ENCODE measurements at regions not wholly inside any gene's neighbourhood (a gene's known extent, or its start where the extent isn't known, plus 50 kb on each side); places are given as distances from the start of the nearest gene placed in this dataset.

DNA sequence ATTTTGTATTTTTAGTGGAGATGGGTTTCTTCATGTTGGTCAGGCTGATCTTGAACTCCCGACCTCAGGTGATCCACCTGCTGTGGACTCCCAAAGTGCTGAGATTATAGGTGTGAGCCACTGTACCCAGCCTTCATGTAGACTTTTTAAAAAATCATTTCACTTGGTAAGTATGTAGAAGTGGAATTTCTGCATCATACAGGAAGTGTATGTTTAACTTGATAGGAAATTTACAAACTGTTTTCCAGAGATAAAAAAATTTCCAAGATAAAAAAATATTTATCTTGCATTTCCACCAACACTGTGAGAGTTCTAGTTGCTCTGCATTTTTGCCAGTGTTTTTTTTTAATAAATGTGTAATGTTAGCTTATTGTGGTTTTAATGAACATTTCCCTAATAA lies 155.8 kb downstream of the ZNF608 start:
- Histone ChIP-seq H3K27ac (no peak overlapping the region), H3K9me3 (peaks cover 0 to 10% (median 0%) of the 10 kb centered on the region in 12 donors), H3K4me1 (no peaks in the 10 kb centered on the region), H3K4me3 (no peak overlapping the region), H3K27me3 (no peaks in the 10 kb centered on the region), H3K36me3 (no peaks in the 10 kb centered on the region)
- DNase-seq (no peak), ATAC-seq (no peak)
- WGBS, 4 donors: 82 to 100% (median 93%) methylated on average over 1 of the region's 1 CpG
- intact Hi-C loops (cut with DNase I): no loop called here
- TF ChIP-seq POLR2A (IDR thresholded peaks at IDR 0.05): no peak
- TF ChIP-seq, protein P1, sequence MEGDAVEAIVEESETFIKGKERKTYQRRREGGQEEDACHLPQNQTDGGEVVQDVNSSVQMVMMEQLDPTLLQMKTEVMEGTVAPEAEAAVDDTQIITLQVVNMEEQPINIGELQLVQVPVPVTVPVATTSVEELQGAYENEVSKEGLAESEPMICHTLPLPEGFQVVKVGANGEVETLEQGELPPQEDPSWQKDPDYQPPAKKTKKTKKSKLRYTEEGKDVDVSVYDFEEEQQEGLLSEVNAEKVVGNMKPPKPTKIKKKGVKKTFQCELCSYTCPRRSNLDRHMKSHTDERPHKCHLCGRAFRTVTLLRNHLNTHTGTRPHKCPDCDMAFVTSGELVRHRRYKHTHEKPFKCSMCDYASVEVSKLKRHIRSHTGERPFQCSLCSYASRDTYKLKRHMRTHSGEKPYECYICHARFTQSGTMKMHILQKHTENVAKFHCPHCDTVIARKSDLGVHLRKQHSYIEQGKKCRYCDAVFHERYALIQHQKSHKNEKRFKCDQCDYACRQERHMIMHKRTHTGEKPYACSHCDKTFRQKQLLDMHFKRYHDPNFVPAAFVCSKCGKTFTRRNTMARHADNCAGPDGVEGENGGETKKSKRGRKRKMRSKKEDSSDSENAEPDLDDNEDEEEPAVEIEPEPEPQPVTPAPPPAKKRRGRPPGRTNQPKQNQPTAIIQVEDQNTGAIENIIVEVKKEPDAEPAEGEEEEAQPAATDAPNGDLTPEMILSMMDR (IDR thresholded peaks at IDR 0.05): no peak

DNA sequence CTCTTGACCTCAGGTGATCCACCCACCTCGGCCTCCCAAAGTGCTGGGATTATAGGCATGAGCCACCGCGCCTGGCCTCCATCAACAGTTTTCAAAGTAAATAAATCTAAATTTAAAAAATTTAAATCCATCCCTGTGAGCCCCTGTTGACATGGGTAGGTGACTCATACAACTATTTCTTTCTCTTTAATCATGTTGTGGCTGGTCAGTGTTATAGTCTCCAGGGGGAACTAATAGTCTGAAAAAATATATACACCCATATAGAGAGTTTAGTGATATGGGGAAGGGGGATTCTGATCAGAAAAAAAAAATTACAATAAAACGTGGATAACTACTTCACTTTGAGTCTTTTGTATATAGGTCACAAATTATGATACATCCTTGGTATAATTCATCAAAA lies 159.2 kb downstream of the ZNF608 start:
- no peak for DNase-seq
- intact Hi-C loops (cut with DNase I): no loop called here
- Histone ChIP-seq H3K27ac (no peak overlapping the region), H3K4me1 (no peaks in the 10 kb centered on the region), H3K4me3 (no peak overlapping the region), H3K9me3 (peaks cover 0 to 20% (median 6%) of the 10 kb centered on the region in 12 donors), H3K27me3 (no peaks in the 10 kb centered on the region), H3K36me3 (no peaks in the 10 kb centered on the region)
- no peak for TF ChIP-seq POLR2A (IDR thresholded peaks at IDR 0.05)
- no peak for ATAC-seq
- WGBS, 4 donors: 94 to 96% (median 95%) methylated on average over 4 of the region's 4 CpGs

DNA sequence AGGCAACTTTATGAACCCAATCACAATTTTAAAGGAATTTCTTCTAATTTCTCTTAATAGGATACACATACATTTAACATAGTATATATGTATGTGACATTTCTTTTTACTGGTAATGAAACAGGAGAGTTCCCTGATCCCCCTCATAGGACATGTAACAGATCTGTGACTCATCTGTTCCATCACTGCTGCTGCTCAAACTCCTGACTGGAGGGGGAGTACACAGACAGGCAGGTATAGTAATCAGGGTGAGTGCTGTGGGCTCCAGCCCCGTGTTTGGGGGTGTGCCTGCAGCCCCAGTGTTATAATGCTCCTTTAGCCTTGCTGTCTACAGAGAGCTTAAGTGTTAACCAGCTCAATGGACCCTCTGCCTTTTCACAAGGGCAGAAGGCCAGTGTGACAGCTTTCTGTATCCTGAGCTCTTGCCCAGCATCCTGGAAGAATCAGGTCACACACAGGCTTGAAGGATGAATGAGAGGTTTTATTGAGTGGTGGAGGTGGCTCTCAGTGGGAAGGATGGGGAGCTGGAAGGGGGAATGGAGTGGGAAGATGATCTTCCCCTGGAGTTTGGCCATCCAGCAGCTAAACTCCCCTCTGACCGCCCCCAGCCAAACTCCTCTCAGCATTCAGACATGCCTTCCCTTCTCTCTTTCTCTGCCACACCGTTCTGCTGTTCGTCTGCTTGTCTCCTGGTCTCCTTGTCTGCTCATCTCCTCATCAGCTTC lies 161.3 kb downstream of the ZNF608 start:
- H3K4me1 ChIP-seq: no peaks in the 10 kb centered on the region
- no peak overlapping the region for H3K4me3 ChIP-seq
- peaks cover 0 to 20% (median 6%) of the 10 kb centered on the region in 12 donors for H3K9me3 ChIP-seq
- ATAC-seq (no peak), DNase-seq (no peak)
- intact Hi-C loops (cut with DNase I): no loop called here
- TF ChIP-seq, protein P1 (IDR thresholded peaks at IDR 0.05): no peak
- TF ChIP-seq POLR2A (IDR thresholded peaks at IDR 0.05): no peak
- H3K36me3 ChIP-seq: no peaks in the 10 kb centered on the region
- 93 to 100% (median 95%) methylated on average over 3 to 4 of the region's 4 CpGs for WGBS, 4 donors
- H3K27ac ChIP-seq: no peak overlapping the region
- no peaks in the 10 kb centered on the region for H3K27me3 ChIP-seq

DNA sequence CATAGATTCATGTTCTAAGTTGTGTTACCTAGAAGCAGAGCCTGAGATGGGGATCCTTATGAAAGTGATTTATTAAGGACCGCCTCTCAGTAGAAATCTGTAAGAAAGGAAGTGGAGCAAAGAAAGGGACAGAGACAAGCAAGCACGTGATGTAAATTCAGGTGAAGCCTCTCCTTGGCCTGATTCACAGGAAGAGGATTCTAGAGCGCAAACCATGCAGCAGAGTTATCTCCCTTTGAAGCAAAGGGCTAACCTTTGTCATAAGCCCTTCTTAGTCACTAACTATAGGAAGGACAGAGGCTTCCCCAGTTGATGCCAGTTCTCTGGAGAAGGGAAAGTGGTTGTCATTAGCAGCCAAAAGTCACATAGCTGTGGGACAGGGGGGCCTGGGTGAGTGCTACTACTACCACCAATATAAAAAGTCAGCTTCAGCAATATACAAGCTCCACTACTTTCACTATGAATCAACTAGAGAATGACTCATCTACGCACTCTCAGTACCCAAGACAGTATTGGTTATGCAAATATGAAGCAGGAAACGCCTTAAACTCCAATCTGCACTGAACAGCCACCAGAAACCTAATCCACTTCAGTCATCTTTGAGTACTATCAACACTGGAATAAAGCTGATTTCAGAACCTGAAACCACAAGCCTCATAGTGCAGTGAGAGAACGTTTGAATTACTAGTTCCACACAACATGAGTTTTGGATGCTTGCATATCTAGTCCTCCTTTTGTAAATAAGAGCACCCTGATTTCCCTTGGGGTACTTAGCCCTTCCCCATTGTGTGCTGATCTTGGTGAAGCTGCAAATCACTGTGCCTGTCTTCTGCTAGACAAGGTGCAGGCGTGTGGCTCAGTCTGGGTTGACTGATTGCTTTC lies 162.7 kb downstream of the ZNF608 start:
- no peak for ATAC-seq
- 89 to 90% (median 90%) methylated on average over 7 of the region's 7 CpGs for WGBS, 4 donors
- H3K27ac ChIP-seq: no peak overlapping the region

More for the DNA sequence above, 162.7 kb downstream of the ZNF608 start:
- Histone ChIP-seq H3K4me3 (no peak overlapping the region), H3K9me3 (peaks cover 0 to 20% (median 6%) of the 10 kb centered on the region in 12 donors), H3K4me1 (no peaks in the 10 kb centered on the region), H3K36me3 (no peaks in the 10 kb centered on the region), H3K27me3 (no peaks in the 10 kb centered on the region)
- DNase-seq: no peak
- TF ChIP-seq POLR2A (IDR thresholded peaks at IDR 0.05): no peak
- TF ChIP-seq, protein P1 (IDR thresholded peaks at IDR 0.05): no peak
- intact Hi-C loops (cut with DNase I): no loop called here
